Muscle layer of colon (tissue), 2 donors: ENCODE measurements at regions not wholly inside any gene's neighbourhood (a gene's known extent, or its start where the extent isn't known, plus 50 kb on each side); places are given as distances from the start of the nearest gene placed in this dataset.

Experiments used
- H3K27ac ChIP-seq: one replicate; pipeline ENCODE4 v1.7.0; 2013; ENCODE audit warnings: low read depth, mild to moderate bottlenecking, low read length, moderate library complexity
- H3K27me3 ChIP-seq, 2 donors: one replicate each; pipeline ENCODE4 v1.7.0; 2013; ENCODE audit warnings: low read length in 2 of 2, mild to moderate bottlenecking in 2 of 2; ENCODE audit not compliant: insufficient read depth in 2 of 2, control insufficient read depth in 1 of 2
- H3K36me3 ChIP-seq: one replicate; pipeline ENCODE4 v1.7.0; 2013; ENCODE audit warnings: mild to moderate bottlenecking, low read length; ENCODE audit not compliant: insufficient read depth
- H3K4me1 ChIP-seq: one replicate; pipeline ENCODE4 v1.7.0; 2013; ENCODE audit warnings: mild to moderate bottlenecking, low read length; ENCODE audit not compliant: insufficient read depth
- H3K4me3 ChIP-seq, 2 donors: one replicate each; pipeline ENCODE4 v1.7.0; 2013; ENCODE audit warnings: low read length in 2 of 2, low read depth in 1 of 2, mild to moderate bottlenecking in 1 of 2, moderate library complexity in 1 of 2
- H3K9ac ChIP-seq: one replicate; pipeline ENCODE4 v1.7.0; 2013; ENCODE audit warnings: low read length
- H3K9me3 ChIP-seq: one replicate; pipeline ENCODE4 v1.7.0; 2013; ENCODE audit warnings: mild to moderate bottlenecking, low read length
- donor health status: abdominal sarcoma.
- donor health status: Adenocarcinoma of cecum.

GRCh38 chr16:58828901-58829545, 94.9 kb upstream of the GOT2 start:
- H3K4me3 ChIP-seq: no peak overlapping the region
- H3K27ac ChIP-seq: no peak overlapping the region
- H3K36me3 ChIP-seq: no peaks in the 10 kb centered on the region

GRCh38 chr16:58824201-58824600, 90.1 kb upstream of the GOT2 start:
- Histone ChIP-seq H3K9me3 (no peaks in the 10 kb centered on the region), H3K9ac (no peak overlapping the region), H3K27ac (no peak overlapping the region), H3K4me3 (no peak overlapping the region), H3K36me3 (no peaks in the 10 kb centered on the region), H3K4me1 (no peaks in the 10 kb centered on the region), H3K27me3 (no peaks in the 10 kb centered on the region)

More at GRCh38 chr16:58828901-58829545, 94.9 kb upstream of the GOT2 start:
- no peaks in the 10 kb centered on the region for H3K27me3 ChIP-seq
- no peaks in the 10 kb centered on the region for H3K4me1 ChIP-seq
- H3K9ac ChIP-seq: no peak overlapping the region
- no peaks in the 10 kb centered on the region for H3K9me3 ChIP-seq

- Histone ChIP-seq H3K27ac (no peak overlapping the region), H3K27me3 (no peaks in the 10 kb centered on the region), H3K4me3 (no peak overlapping the region), H3K9ac (no peak overlapping the region), H3K4me1 (no peaks in the 10 kb centered on the region), H3K36me3 (no peaks in the 10 kb centered on the region), H3K9me3 (no peaks in the 10 kb centered on the region)
Observed at GRCh38 chr16:58821886-58822285, 87.8 kb upstream of the GOT2 start.

- Histone ChIP-seq H3K27me3 (no peaks in the 10 kb centered on the region), H3K9me3 (no peaks in the 10 kb centered on the region), H3K4me1 (no peaks in the 10 kb centered on the region), H3K36me3 (no peaks in the 10 kb centered on the region), H3K27ac (no peak overlapping the region), H3K4me3 (no peak overlapping the region), H3K9ac (no peak overlapping the region)
Observed at GRCh38 chr16:58820411-58820810, 86.3 kb upstream of the GOT2 start.

- no peaks in the 10 kb centered on the region for H3K27me3 ChIP-seq
- no peak overlapping the region for H3K4me3 ChIP-seq
- H3K36me3 ChIP-seq: no peaks in the 10 kb centered on the region
- no peak overlapping the region for H3K9ac ChIP-seq
- H3K4me1 ChIP-seq: peaks cover 5% of the 10 kb centered on the region
- H3K9me3 ChIP-seq: no peaks in the 10 kb centered on the region
- H3K27ac ChIP-seq: no peak overlapping the region
Observed at GRCh38 chr16:58815181-58815888, 81.2 kb upstream of the GOT2 start.

- no peaks in the 10 kb centered on the region for H3K36me3 ChIP-seq
- peak overlapping the region in 1 of 2 donors; percentile 51 for H3K4me3 ChIP-seq
- H3K9ac ChIP-seq: peak overlapping the region; percentile 19
- no peaks in the 10 kb centered on the region for H3K27me3 ChIP-seq
- H3K27ac ChIP-seq: no peak overlapping the region
- H3K9me3 ChIP-seq: no peaks in the 10 kb centered on the region
- H3K4me1 ChIP-seq: peaks cover 5% of the 10 kb centered on the region
Observed at GRCh38 chr16:58814348-58814801, 80.3 kb upstream of the GOT2 start.

GRCh38 chr16:58809213-58809612, 75.1 kb upstream of the GOT2 start:
- no peak overlapping the region for H3K4me3 ChIP-seq
- H3K27me3 ChIP-seq: no peaks in the 10 kb centered on the region
- no peak overlapping the region for H3K27ac ChIP-seq
- H3K9ac ChIP-seq: no peak overlapping the region
- H3K36me3 ChIP-seq: no peaks in the 10 kb centered on the region
- no peaks in the 10 kb centered on the region for H3K4me1 ChIP-seq
- H3K9me3 ChIP-seq: no peaks in the 10 kb centered on the region

- Histone ChIP-seq H3K4me3 (no peak overlapping the region), H3K27me3 (no peaks in the 10 kb centered on the region), H3K9ac (no peak overlapping the region), H3K9me3 (no peaks in the 10 kb centered on the region), H3K4me1 (no peaks in the 10 kb centered on the region), H3K27ac (no peak overlapping the region), H3K36me3 (no peaks in the 10 kb centered on the region)
Observed at GRCh38 chr16:58807276-58807675, 73.2 kb upstream of the GOT2 start.

- Histone ChIP-seq H3K9ac (no peak overlapping the region), H3K27me3 (no peaks in the 10 kb centered on the region), H3K27ac (no peak overlapping the region), H3K36me3 (no peaks in the 10 kb centered on the region), H3K4me1 (no peaks in the 10 kb centered on the region), H3K9me3 (no peaks in the 10 kb centered on the region), H3K4me3 (no peak overlapping the region)
Observed at GRCh38 chr16:58801838-58802237, 67.7 kb upstream of the GOT2 start.

GRCh38 chr16:58797137-58797801, 63.2 kb upstream of the GOT2 start:
- H3K4me1 ChIP-seq: no peaks in the 10 kb centered on the region
- no peaks in the 10 kb centered on the region for H3K27me3 ChIP-seq
- no peak overlapping the region for H3K9ac ChIP-seq
- H3K36me3 ChIP-seq: no peaks in the 10 kb centered on the region
- H3K27ac ChIP-seq: no peak overlapping the region
- no peak overlapping the region for H3K4me3 ChIP-seq
- H3K9me3 ChIP-seq: peaks cover 4% of the 10 kb centered on the region

GRCh38 chr16:58793366-58793765, 59.2 kb upstream of the GOT2 start:
- Histone ChIP-seq H3K27ac (no peak overlapping the region), H3K9me3 (peaks cover 4% of the 10 kb centered on the region), H3K9ac (no peak overlapping the region), H3K4me1 (no peaks in the 10 kb centered on the region), H3K36me3 (no peaks in the 10 kb centered on the region), H3K27me3 (no peaks in the 10 kb centered on the region), H3K4me3 (no peak overlapping the region)
